GM12878 (cell line): ENCODE measurements at regions not wholly inside any gene's neighbourhood (a gene's known extent, or its start where the extent isn't known, plus 50 kb on each side); places are given as distances from the start of the nearest gene placed in this dataset.

Experiments used
- ATF7 ChIP-seq: fragments of 450-650 bp; IDR thresholded peaks from 2 replicates; pipeline ENCODE4 v1.6.1; 2016; ENCODE audit warnings: low read depth, mild to moderate bottlenecking
- EED ChIP-seq: sonication (generic); IDR thresholded peaks from 2 replicates; pipeline ENCODE4 v1.6.1; 2016; ENCODE audit warnings: antibody characterized with exemption, low read depth
- MEF2A ChIP-seq: IDR thresholded peaks from 2 replicates; pipeline ENCODE4 v1.6.1; 2011; ENCODE audit warnings: low read depth, mild to moderate bottlenecking, low read length, moderate library complexity; ENCODE audit not compliant: insufficient read depth
- MTA3 ChIP-seq: IDR thresholded peaks from 2 replicates; pipeline ENCODE4 v1.6.1; 2012; ENCODE audit warnings: low read length, inconsistent platforms, borderline replicate concordance
- MYC ChIP-seq: IDR thresholded peaks from 2 replicates; pipeline ENCODE4 v1.6.1; 2011; ENCODE audit warnings: mild to moderate bottlenecking, low read length, moderate library complexity, inconsistent platforms; ENCODE audit not compliant: insufficient read depth, insufficient replicate concordance, insufficient read length, severe bottlenecking
- RFX5 ChIP-seq: IDR thresholded peaks from 2 replicates; pipeline ENCODE4 v1.6.1; 2011; ENCODE audit warnings: low read depth, low read length, improper control_type of control experiment
- SIN3A ChIP-seq: IDR thresholded peaks from 2 replicates; pipeline ENCODE4 v1.6.1; 2012; ENCODE audit warnings: low read depth, low read length, improper control_type of control experiment
- SMC3 ChIP-seq: IDR thresholded peaks from 2 replicates; pipeline ENCODE4 v1.6.1; 2011; ENCODE audit warnings: low read length, improper control_type of control experiment, borderline replicate concordance
- SRF ChIP-seq, 2 experiments: IDR thresholded peaks; 2 replicates each; pipeline ENCODE4 v1.6.1; 2011; ENCODE audit warnings: low read depth in 2 of 2, low read length in 2 of 2, mild to moderate bottlenecking in 1 of 2, moderate library complexity in 1 of 2
- TCF12 ChIP-seq: IDR thresholded peaks from 2 replicates; pipeline ENCODE4 v1.6.1; 2011; ENCODE audit warnings: low read depth, mild to moderate bottlenecking, low read length
- ZBED1 ChIP-seq: IDR thresholded peaks from 2 replicates; pipeline ENCODE4 v1.6.1; 2016; ENCODE audit warnings: borderline replicate concordance
- ZNF274 ChIP-seq: IDR thresholded peaks from one replicate; pipeline ENCODE4 v1.8.0; 2011; ENCODE audit not compliant: insufficient read length, insufficient read depth
- TF ChIP-seq, protein P1 (sequence below): fragments of 150-350 bp; IDR thresholded peaks from 2 replicates; pipeline ENCODE4 v1.6.1; 2016; ENCODE audit warnings: low read depth, low read length
- TF ChIP-seq, protein P2 (sequence below): IDR thresholded peaks from 2 replicates; pipeline ENCODE4 v1.6.1; 2012; ENCODE audit warnings: mild to moderate bottlenecking, low read depth, low read length
- TF ChIP-seq, protein P3 (sequence below): IDR thresholded peaks from 2 replicates; pipeline ENCODE4 v1.6.1; 2012; ENCODE audit warnings: improper control_type of control experiment, low read depth, low read length; ENCODE audit not compliant: insufficient replicate concordance
- TF ChIP-seq, protein P4 (sequence below): IDR thresholded peaks from 2 replicates; pipeline ENCODE4 v1.6.1; 2011; ENCODE audit warnings: borderline replicate concordance, low read depth, mild to moderate bottlenecking, moderate library complexity, mixed read lengths, low read length; ENCODE audit not compliant: insufficient read depth; ENCODE audit errors: extremely low read length

DNA sequence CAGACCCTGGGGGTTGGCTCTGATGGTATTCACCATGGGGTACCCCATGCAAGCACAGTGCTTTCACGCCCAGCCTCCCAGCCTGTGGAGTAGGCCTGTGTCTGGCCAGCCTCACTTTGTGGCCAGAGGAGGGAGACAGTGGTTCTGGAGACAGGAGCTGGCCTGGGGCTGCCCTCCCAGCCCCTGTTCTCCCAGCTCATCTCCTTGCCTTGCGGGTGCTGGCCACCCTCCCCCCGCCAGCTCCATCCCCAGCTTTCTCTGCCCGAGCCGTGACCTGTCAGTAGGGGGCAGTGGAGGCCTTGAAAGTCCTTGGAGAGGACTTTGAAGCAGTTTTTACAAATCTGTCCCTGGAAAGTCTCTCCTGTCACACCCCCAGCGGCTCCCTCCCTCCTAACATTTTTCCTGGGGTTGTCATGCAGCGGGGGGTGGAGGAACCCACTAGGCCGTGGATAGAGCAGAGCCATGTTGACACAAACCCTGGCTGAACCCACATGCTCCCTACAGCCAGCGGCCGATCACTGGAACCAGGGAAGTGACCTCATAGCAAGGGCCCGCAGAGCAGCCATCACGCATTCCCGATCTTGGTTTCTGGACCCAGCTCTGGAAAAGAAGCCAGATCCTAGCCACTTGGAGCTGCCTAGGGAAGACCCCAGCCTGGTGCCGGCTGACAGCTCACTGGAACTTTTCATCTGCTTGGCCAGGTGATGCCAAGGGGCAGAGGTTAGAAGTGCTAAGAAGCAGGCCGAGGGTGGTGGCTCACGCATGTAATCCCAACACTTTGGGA is 289.4 kb downstream of the SEC14L1 start (continued):
- TF ChIP-seq, protein P1, sequence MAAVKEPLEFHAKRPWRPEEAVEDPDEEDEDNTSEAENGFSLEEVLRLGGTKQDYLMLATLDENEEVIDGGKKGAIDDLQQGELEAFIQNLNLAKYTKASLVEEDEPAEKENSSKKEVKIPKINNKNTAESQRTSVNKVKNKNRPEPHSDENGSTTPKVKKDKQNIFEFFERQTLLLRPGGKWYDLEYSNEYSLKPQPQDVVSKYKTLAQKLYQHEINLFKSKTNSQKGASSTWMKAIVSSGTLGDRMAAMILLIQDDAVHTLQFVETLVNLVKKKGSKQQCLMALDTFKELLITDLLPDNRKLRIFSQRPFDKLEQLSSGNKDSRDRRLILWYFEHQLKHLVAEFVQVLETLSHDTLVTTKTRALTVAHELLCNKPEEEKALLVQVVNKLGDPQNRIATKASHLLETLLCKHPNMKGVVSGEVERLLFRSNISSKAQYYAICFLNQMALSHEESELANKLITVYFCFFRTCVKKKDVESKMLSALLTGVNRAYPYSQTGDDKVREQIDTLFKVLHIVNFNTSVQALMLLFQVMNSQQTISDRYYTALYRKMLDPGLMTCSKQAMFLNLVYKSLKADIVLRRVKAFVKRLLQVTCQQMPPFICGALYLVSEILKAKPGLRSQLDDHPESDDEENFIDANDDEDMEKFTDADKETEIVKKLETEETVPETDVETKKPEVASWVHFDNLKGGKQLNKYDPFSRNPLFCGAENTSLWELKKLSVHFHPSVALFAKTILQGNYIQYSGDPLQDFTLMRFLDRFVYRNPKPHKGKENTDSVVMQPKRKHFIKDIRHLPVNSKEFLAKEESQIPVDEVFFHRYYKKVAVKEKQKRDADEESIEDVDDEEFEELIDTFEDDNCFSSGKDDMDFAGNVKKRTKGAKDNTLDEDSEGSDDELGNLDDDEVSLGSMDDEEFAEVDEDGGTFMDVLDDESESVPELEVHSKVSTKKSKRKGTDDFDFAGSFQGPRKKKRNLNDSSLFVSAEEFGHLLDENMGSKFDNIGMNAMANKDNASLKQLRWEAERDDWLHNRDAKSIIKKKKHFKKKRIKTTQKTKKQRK = no peak
- TF ChIP-seq RFX5 = no peak
- TF ChIP-seq MEF2A = no peak
- TF ChIP-seq, protein P2, sequence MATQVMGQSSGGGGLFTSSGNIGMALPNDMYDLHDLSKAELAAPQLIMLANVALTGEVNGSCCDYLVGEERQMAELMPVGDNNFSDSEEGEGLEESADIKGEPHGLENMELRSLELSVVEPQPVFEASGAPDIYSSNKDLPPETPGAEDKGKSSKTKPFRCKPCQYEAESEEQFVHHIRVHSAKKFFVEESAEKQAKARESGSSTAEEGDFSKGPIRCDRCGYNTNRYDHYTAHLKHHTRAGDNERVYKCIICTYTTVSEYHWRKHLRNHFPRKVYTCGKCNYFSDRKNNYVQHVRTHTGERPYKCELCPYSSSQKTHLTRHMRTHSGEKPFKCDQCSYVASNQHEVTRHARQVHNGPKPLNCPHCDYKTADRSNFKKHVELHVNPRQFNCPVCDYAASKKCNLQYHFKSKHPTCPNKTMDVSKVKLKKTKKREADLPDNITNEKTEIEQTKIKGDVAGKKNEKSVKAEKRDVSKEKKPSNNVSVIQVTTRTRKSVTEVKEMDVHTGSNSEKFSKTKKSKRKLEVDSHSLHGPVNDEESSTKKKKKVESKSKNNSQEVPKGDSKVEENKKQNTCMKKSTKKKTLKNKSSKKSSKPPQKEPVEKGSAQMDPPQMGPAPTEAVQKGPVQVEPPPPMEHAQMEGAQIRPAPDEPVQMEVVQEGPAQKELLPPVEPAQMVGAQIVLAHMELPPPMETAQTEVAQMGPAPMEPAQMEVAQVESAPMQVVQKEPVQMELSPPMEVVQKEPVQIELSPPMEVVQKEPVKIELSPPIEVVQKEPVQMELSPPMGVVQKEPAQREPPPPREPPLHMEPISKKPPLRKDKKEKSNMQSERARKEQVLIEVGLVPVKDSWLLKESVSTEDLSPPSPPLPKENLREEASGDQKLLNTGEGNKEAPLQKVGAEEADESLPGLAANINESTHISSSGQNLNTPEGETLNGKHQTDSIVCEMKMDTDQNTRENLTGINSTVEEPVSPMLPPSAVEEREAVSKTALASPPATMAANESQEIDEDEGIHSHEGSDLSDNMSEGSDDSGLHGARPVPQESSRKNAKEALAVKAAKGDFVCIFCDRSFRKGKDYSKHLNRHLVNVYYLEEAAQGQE = no peak
- no peak for TF ChIP-seq ZBED1
- no peak for TF ChIP-seq SIN3A
- 0 out of 4 replicates have a peak, but pooled peaks of 1 of the 2 experiments have one; percentile 39 for TF ChIP-seq SRF (IDR thresholded peaks at IDR 0.05; ENCODE audit: low read depth in 2 of 2, low read length in 2 of 2)
- TF ChIP-seq MTA3 = no peak
- TF ChIP-seq ATF7 = 0 out of 2 replicates have a peak, but pooled peaks have one; percentile 41
- peak; percentile 80 for TF ChIP-seq SMC3
- no peak for TF ChIP-seq MYC
- TF ChIP-seq TCF12 = 0 out of 2 replicates have a peak, but pooled peaks have one; percentile 23
- TF ChIP-seq, protein P3, sequence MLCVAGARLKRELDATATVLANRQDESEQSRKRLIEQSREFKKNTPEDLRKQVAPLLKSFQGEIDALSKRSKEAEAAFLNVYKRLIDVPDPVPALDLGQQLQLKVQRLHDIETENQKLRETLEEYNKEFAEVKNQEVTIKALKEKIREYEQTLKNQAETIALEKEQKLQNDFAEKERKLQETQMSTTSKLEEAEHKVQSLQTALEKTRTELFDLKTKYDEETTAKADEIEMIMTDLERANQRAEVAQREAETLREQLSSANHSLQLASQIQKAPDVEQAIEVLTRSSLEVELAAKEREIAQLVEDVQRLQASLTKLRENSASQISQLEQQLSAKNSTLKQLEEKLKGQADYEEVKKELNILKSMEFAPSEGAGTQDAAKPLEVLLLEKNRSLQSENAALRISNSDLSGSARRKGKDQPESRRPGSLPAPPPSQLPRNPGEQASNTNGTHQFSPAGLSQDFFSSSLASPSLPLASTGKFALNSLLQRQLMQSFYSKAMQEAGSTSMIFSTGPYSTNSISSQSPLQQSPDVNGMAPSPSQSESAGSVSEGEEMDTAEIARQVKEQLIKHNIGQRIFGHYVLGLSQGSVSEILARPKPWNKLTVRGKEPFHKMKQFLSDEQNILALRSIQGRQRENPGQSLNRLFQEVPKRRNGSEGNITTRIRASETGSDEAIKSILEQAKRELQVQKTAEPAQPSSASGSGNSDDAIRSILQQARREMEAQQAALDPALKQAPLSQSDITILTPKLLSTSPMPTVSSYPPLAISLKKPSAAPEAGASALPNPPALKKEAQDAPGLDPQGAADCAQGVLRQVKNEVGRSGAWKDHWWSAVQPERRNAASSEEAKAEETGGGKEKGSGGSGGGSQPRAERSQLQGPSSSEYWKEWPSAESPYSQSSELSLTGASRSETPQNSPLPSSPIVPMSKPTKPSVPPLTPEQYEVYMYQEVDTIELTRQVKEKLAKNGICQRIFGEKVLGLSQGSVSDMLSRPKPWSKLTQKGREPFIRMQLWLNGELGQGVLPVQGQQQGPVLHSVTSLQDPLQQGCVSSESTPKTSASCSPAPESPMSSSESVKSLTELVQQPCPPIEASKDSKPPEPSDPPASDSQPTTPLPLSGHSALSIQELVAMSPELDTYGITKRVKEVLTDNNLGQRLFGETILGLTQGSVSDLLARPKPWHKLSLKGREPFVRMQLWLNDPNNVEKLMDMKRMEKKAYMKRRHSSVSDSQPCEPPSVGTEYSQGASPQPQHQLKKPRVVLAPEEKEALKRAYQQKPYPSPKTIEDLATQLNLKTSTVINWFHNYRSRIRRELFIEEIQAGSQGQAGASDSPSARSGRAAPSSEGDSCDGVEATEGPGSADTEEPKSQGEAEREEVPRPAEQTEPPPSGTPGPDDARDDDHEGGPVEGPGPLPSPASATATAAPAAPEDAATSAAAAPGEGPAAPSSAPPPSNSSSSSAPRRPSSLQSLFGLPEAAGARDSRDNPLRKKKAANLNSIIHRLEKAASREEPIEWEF = no peak
- TF ChIP-seq, protein P4, sequence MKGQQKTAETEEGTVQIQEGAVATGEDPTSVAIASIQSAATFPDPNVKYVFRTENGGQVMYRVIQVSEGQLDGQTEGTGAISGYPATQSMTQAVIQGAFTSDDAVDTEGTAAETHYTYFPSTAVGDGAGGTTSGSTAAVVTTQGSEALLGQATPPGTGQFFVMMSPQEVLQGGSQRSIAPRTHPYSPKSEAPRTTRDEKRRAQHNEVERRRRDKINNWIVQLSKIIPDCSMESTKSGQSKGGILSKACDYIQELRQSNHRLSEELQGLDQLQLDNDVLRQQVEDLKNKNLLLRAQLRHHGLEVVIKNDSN = no peak
- no peak for TF ChIP-seq ZNF274
- TF ChIP-seq EED = peak; percentile 32; the same call in 1 of the 2 replicates
